HCT116 (cell line): ENCODE measurements at regions not wholly inside any gene's neighbourhood (a gene's known extent, or its start where the extent isn't known, plus 50 kb on each side); places are given as distances from the start of the nearest gene placed in this dataset.

Experiments
- ATAC-seq: fragments of 200-7000 bp; cut with Tn5 transposase; 2 replicates; pipeline ENCODE4 v1.9.1; 2020; ENCODE audit warnings: mild to moderate bottlenecking, moderate library complexity
- BruUV-seq: library from RNA; stranded (reverse); fragments of 400-500 nt; replicated peaks from 2 replicates; lab custom pipeline; 2021; lab: Mats Ljungman, UMichigan
- CTCF ChIA-PET: fragments of 300-600 bp; sonication (Branson Sonifier 250); formaldehyde crosslinking; loops from one replicate; lab custom pipeline; 2021; ENCODE audit warnings: antibody characterized with exemption; lab: Charles Lee
- POLR2A ChIA-PET: fragments of 300-600, 350-600 bp; sonication (Branson Sonifier 250); formaldehyde crosslinking; loops from one replicate; lab custom pipeline; 2021; ENCODE audit warnings: antibody characterized with exemption; lab: Charles Lee
- RAD21 ChIA-PET, 2 experiments: fragments of 300-600 bp; sonication (Branson Sonifier 250); formaldehyde crosslinking; loops; one replicate each; lab custom pipeline; 2023; ENCODE audit warnings: low total read pairs in 2 of 2; ENCODE audit not compliant: uncharacterized antibody in 2 of 2, unreplicated experiment in 2 of 2, low non-redundant PET in 1 of 2; lab: Charles Lee
- DNase-seq: peaks from one replicate; pipeline ENCODE4 v3.0.0-alpha.2; 2010; ENCODE audit warnings: low read depth, low spot score
- H2AFZ ChIP-seq: fragments of 200-600 bp; shearing (Covaris generic), sonication (generic); 2 replicates; pipeline ENCODE4 v1.6.1; 2017; ENCODE audit warnings: low read depth, mixed run types, mixed read lengths, antibody characterized with exemption, low read length; ENCODE audit not compliant: poor library complexity, severe bottlenecking
- H3K27ac ChIP-seq: 2 replicates; pipeline ENCODE4 v1.5.1; 2012; ENCODE audit warnings: low read depth, low read length
- H3K27me3 ChIP-seq: fragments of 200-600 bp; sonication (generic); 2 replicates; pipeline ENCODE4 v1.6.1; 2016; ENCODE audit warnings: mixed run types, low read length, mixed read lengths; ENCODE audit not compliant: insufficient read depth
- H3K36me3 ChIP-seq, 2 experiments: fragments of 200-500 bp in 1 of 2; fragments of 200-600 bp in 1 of 2; sonication (Bioruptor generic) in 1 of 2; sonication (generic) in 1 of 2; 2 replicates each; pipeline versions ENCODE4 v1.5.1 to v1.6.1; 2014 to 2016; ENCODE audit warnings: low read length in 2 of 2, inconsistent platforms in 1 of 2, mixed read lengths in 1 of 2, mixed run types in 1 of 2; ENCODE audit not compliant: insufficient read depth in 2 of 2, control insufficient read depth in 1 of 2
- H3K4me1 ChIP-seq, 2 experiments: fragments of 200-600 bp in 1 of 2; sonication (generic) in 1 of 2; 2 replicates each; pipeline versions ENCODE4 v1.5.1 to v1.6.1; 2012 to 2017; ENCODE audit warnings: low read length in 2 of 2, inconsistent platforms in 1 of 2, mild to moderate bottlenecking in 1 of 2, mixed read lengths in 1 of 2, mixed run types in 1 of 2, moderate library complexity in 1 of 2; ENCODE audit not compliant: insufficient read depth in 2 of 2, control insufficient read depth in 1 of 2
- H3K4me2 ChIP-seq: fragments of 200-600 bp; sonication (generic); 2 replicates; pipeline ENCODE4 v1.6.1; 2017; ENCODE audit warnings: mixed run types, low read length, mixed read lengths
- H3K4me3 ChIP-seq, 2 experiments: fragments of 200-600 bp in 1 of 2; sonication (generic) in 1 of 2; replicated peaks in 1 of 2; 2 replicates each; pipeline ENCODE4 v1.5.1; 2011 to 2016; ENCODE audit warnings: low read length in 2 of 2, control low read depth in 1 of 2, low read depth in 1 of 2, mild to moderate bottlenecking in 1 of 2, mixed read lengths in 1 of 2, mixed run types in 1 of 2
- H3K79me2 ChIP-seq: fragments of 200-600 bp; sonication (generic); 2 replicates; pipeline ENCODE4 v1.6.1; 2017; ENCODE audit warnings: mild to moderate bottlenecking, mixed run types, low read length, moderate library complexity, mixed read lengths; ENCODE audit not compliant: insufficient read depth
- H3K9ac ChIP-seq: fragments of 200-600 bp; sonication (generic); 2 replicates; pipeline ENCODE4 v1.6.1; 2016; ENCODE audit warnings: low read length, mixed read lengths
- H3K9me2 ChIP-seq: fragments of 200-600 bp; sonication (generic), shearing (Covaris generic); 2 replicates; pipeline ENCODE4 v1.6.1; 2017; ENCODE audit warnings: mixed run types, mild to moderate bottlenecking, moderate library complexity; ENCODE audit not compliant: insufficient read depth
- H3K9me3 ChIP-seq, 2 experiments: fragments of 200-500 bp in 1 of 2; fragments of 200-600 bp in 1 of 2; sonication (Bioruptor generic) in 1 of 2; sonication (generic) in 1 of 2; 2 replicates each; pipeline ENCODE4 v1.6.1; 2014 to 2017; ENCODE audit warnings: low read length in 2 of 2, mixed read lengths in 2 of 2, inconsistent platforms in 1 of 2, low read depth in 1 of 2, mild to moderate bottlenecking in 1 of 2, mixed run types in 1 of 2, moderate library complexity in 1 of 2; ENCODE audit not compliant: control insufficient read depth in 1 of 2, insufficient read depth in 1 of 2
- H4K20me1 ChIP-seq: fragments of 200-600 bp; sonication (generic), shearing (Covaris generic); 2 replicates; pipeline ENCODE4 v1.6.1; 2017; ENCODE audit warnings: mixed run types, mild to moderate bottlenecking, moderate library complexity; ENCODE audit not compliant: insufficient read depth
- CEBPB ChIP-seq: IDR thresholded peaks from 2 replicates; pipeline ENCODE4 v1.6.1; 2012; ENCODE audit warnings: low read depth
- ELF1 ChIP-seq: IDR thresholded peaks from 2 replicates; pipeline ENCODE4 v1.6.1; 2012; ENCODE audit warnings: low read depth, borderline replicate concordance
- EZH2 ChIP-seq: fragments of 200-600 bp; sonication (generic); IDR thresholded peaks from 2 replicates; pipeline ENCODE4 v1.6.1; 2017; ENCODE audit warnings: antibody characterized with exemption, mixed run types
- EZH2phosphoT487 ChIP-seq: fragments of 200-600 bp; IDR thresholded peaks from 2 replicates; pipeline ENCODE4 v1.6.1; 2018; ENCODE audit warnings: antibody characterized with exemption, borderline replicate concordance
- FOSL1 ChIP-seq: IDR thresholded peaks from 2 replicates; pipeline ENCODE4 v1.6.1; 2012; ENCODE audit warnings: low read depth
- POLR2A ChIP-seq: IDR thresholded peaks from 2 replicates; pipeline ENCODE4 v1.7.0; 2011; ENCODE audit warnings: borderline replicate concordance; ENCODE audit not compliant: insufficient read depth, insufficient read length; ENCODE audit errors: extremely low read depth
- POLR2AphosphoS5 ChIP-seq: IDR thresholded peaks from 2 replicates; pipeline ENCODE4 v1.6.1; 2011; ENCODE audit warnings: mild to moderate bottlenecking, low read depth, low read length, moderate library complexity
- RAD21 ChIP-seq: IDR thresholded peaks from 2 replicates; pipeline ENCODE4 v1.6.1; 2012; ENCODE audit warnings: low read depth, mild to moderate bottlenecking
- SP1 ChIP-seq: IDR thresholded peaks from 2 replicates; pipeline ENCODE4 v1.6.1; 2012; ENCODE audit warnings: low read depth
- TCF7L2 ChIP-seq: IDR thresholded peaks from 2 replicates; pipeline ENCODE4 v1.7.0; 2011; ENCODE audit warnings: borderline replicate concordance, inconsistent platforms; ENCODE audit not compliant: insufficient read depth, insufficient read length; ENCODE audit errors: extremely low read depth
- ZFX ChIP-seq: fragments of 450-650 bp; IDR thresholded peaks from 2 replicates; pipeline ENCODE4 v1.6.1; 2017
- ZNF274 ChIP-seq: fragments of 200-500 bp; sonication (Bioruptor generic); IDR thresholded peaks from 2 replicates; pipeline ENCODE4 v1.6.1; 2014; ENCODE audit warnings: mild to moderate bottlenecking, low read depth, low read length, inconsistent platforms
- intact Hi-C: fragments of 100-400 bp; cut with micrococcal nuclease; formaldehyde crosslinking; loops from 2 replicates; pipeline ENCODE4 v1.10.0; 2022
- TF ChIP-seq, protein P1 (sequence below): IDR thresholded peaks from 2 replicates; pipeline ENCODE4 v1.6.1; 2012
- TF ChIP-seq, protein P2 (sequence below): IDR thresholded peaks from 2 replicates; pipeline ENCODE4 v1.6.1; 2012
- TF ChIP-seq, protein P3 (sequence below): IDR thresholded peaks from 2 replicates; pipeline ENCODE4 v1.6.1; 2012; ENCODE audit warnings: low read depth

DNA sequence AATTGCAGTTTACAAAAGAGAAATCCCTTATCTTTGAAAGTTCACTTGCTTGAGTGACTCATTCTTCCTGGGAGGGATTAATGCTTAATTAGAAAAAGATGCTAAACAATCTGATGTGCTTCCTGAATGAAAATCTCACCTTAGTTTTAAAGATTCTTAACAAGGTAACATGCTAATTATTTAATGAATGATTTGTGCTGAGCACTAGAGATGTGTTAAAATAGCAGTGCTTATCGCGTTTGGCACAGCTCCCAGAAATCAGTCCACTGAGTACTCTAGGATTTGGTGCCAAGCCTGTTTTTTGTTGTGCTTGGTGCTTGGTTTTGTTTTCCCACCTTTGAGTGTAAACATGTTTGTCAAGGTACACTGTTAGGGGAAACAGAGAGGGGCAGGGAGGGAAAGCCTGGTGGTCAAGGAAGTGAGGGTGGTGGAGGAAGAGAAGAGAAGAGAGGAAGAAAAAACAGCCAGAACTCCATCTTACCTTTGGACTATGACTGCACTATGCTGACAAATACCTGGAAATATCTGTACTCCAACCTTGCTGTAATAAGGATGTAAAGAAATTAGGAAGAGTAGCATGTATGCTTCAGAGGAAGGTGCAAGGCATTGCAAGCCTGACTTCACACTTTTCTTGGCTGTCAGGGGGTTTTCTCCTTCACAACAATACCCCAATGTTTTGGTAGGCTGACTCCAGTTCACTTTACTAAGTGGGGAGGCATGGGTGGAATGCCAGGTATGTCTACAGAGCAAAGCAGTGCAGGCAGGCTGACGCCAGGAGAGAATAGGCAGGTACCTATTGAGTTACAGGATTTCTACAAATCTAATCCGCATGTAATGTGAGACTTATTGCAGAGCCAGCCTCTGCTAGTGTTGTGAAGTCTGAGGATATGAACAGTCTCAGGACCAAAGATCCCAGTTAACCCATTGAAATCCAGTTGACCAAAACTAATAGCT lies 157.2 kb upstream of the ISL1 start:
- ChIA-PET POLR2A (no interaction called here), RAD21 (no interaction called here)
- Histone ChIP-seq H4K20me1 (no peaks in the 10 kb centered on the region), H3K4me2 (peak overlapping the region; percentile 61), H3K79me2 (no peaks in the 10 kb centered on the region), H3K9me2 (no peaks in the 10 kb centered on the region)
- TF ChIP-seq FOSL1 (0 out of 2 replicates have a peak, but pooled peaks have one; percentile 19), SP1 (peak; percentile 15; the same call in 1 of the 2 replicates), ZFX (no peak)
- TF ChIP-seq, protein P1, sequence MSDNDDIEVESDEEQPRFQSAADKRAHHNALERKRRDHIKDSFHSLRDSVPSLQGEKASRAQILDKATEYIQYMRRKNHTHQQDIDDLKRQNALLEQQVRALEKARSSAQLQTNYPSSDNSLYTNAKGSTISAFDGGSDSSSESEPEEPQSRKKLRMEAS, result 0 out of 2 replicates have a peak, but pooled peaks have one; percentile 24
- TF ChIP-seq, all 23 proteins: peak for 3
- Histone ChIP-seq H3K36me3 (no peaks in the 10 kb centered on the region), H3K4me1 (peaks cover 6 to 24% of the 10 kb centered on the region in 2 experiments; a peak in 3 of 4 replicates), H3K9me3 (peaks cover 0 to 3% of the 10 kb centered on the region in 2 experiments; a peak in 2 of 4 replicates), H3K27ac (peak overlapping the region; percentile 31), H3K4me3 (peak overlapping the region in 1 of 2 experiments; percentile 26; a peak in 1 of 4 replicates), H3K27me3 (no peaks in the 10 kb centered on the region), H2AFZ (no peak overlapping the region), H3K9ac (no peak overlapping the region)
- BruUV-seq, result no TSS peak
- intact Hi-C loops, result no loop called here
- CTCF ChIA-PET, result no interaction called here
- DNase-seq, result peak; percentile 40
- peak; percentile 98 for ATAC-seq

DNA sequence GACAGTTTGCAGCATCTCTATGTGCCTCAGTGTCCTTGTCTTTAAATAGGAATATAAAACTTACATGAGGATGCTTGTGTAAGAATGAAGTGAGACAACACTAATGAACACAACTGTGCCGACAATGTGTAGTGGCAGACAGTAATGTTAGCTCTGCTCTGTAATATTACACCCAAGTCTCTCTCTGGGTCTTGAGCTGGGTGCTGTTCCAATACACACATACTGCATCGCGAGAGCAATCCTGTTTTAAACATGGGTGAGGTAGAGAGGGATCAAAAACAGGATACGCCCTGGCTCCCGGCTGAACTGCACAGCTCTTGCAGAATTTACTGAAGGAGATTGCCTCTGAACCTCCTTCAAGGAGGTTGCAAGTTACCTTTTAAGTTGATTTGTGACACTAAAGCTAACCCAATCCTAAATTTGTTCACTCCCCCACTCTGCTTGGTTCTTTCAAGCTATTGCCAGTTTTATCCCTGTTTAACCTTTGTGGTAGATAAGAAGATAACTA lies 155.2 kb upstream of the ISL1 start:
- H3K9me2 ChIP-seq, result no peaks in the 10 kb centered on the region
- ChIA-PET RAD21 (no interaction called here), POLR2A (no interaction called here), CTCF (no interaction called here)
- no peak for ATAC-seq
- H3K9ac ChIP-seq, result no peak overlapping the region
- H3K79me2 ChIP-seq, result no peaks in the 10 kb centered on the region
- no peaks in the 10 kb centered on the region for H3K27me3 ChIP-seq
- intact Hi-C loops, result no loop called here
- BruUV-seq, result no TSS peak
- no peak overlapping the region for H3K4me3 ChIP-seq
- H4K20me1 ChIP-seq, result no peaks in the 10 kb centered on the region
- no peaks in the 10 kb centered on the region for H3K36me3 ChIP-seq
- H3K9me3 ChIP-seq, result peaks cover 0 to 5% of the 10 kb centered on the region in 2 experiments; a peak in 2 of 4 replicates
- peaks cover 6 to 24% of the 10 kb centered on the region in 2 experiments; a peak in 3 of 4 replicates for H3K4me1 ChIP-seq
- H3K4me2 ChIP-seq, result no peak overlapping the region
- H3K27ac ChIP-seq, result no peak overlapping the region
- H2AFZ ChIP-seq, result no peak overlapping the region
- no peak for DNase-seq
- no peak for TF ChIP-seq ELF1
- no peak for TF ChIP-seq POLR2A
- no peak for TF ChIP-seq RAD21
- TF ChIP-seq POLR2AphosphoS5, result no peak
- TF ChIP-seq, protein P2, sequence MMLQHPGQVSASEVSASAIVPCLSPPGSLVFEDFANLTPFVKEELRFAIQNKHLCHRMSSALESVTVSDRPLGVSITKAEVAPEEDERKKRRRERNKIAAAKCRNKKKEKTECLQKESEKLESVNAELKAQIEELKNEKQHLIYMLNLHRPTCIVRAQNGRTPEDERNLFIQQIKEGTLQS, result no peak
- TF ChIP-seq TCF7L2, result no peak
- TF ChIP-seq ZNF274, result no peak
- TF ChIP-seq, protein P3, sequence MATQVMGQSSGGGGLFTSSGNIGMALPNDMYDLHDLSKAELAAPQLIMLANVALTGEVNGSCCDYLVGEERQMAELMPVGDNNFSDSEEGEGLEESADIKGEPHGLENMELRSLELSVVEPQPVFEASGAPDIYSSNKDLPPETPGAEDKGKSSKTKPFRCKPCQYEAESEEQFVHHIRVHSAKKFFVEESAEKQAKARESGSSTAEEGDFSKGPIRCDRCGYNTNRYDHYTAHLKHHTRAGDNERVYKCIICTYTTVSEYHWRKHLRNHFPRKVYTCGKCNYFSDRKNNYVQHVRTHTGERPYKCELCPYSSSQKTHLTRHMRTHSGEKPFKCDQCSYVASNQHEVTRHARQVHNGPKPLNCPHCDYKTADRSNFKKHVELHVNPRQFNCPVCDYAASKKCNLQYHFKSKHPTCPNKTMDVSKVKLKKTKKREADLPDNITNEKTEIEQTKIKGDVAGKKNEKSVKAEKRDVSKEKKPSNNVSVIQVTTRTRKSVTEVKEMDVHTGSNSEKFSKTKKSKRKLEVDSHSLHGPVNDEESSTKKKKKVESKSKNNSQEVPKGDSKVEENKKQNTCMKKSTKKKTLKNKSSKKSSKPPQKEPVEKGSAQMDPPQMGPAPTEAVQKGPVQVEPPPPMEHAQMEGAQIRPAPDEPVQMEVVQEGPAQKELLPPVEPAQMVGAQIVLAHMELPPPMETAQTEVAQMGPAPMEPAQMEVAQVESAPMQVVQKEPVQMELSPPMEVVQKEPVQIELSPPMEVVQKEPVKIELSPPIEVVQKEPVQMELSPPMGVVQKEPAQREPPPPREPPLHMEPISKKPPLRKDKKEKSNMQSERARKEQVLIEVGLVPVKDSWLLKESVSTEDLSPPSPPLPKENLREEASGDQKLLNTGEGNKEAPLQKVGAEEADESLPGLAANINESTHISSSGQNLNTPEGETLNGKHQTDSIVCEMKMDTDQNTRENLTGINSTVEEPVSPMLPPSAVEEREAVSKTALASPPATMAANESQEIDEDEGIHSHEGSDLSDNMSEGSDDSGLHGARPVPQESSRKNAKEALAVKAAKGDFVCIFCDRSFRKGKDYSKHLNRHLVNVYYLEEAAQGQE, result no peak
- TF ChIP-seq EZH2, result no peak
- no peak for TF ChIP-seq EZH2phosphoT487
- no peak for TF ChIP-seq CEBPB
- TF ChIP-seq SP1, result no peak
